GM19023 (cell line): ENCODE measurements at regions not wholly inside any gene's neighbourhood (a gene's known extent, or its start where the extent isn't known, plus 50 kb on each side); places are given as distances from the start of the nearest gene placed in this dataset.
"Not testable (repeated sequence)": the region's sequence is repeated elsewhere in the genome, so short reads cannot be mapped to it uniquely, and the experiment has no call there.

ENCODE experiments used
- ATAC-seq: cut with Tn5 transposase; IDR thresholded peaks from one replicate; pipeline ENCODE4 v1.9.1; 2021; ENCODE audit warnings: mild to moderate bottlenecking, moderate library complexity; ENCODE audit not compliant: unreplicated experiment

DNA sequence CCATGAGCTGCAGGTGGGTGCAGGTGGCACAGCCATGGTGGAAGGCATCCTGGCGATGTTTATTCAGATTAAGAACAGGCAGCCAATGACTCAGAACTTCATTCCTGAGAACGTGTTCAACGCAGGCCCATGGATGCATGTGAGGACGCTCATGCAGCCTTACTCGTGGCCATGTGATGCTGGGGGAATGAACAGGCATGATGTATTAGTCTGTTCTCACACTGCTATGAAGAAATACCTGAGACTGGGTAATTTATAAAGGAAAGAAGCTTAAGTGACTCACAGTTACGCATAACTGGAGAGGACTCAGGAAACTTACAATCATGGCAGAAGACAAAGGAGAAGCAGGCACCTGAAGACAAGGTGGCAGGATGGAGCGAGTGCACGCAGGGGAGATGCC, 146.6 kb downstream of the RNASET2 start:
- no peak for ATAC-seq

- ATAC-seq = no peak
Measured at GRCh38 chr6:166806962-166807757, 149.2 kb downstream of the RNASET2 start.

- no peak for ATAC-seq
Measured at GRCh38 chr6:166806217-166806838, 150.0 kb downstream of the RNASET2 start.

DNA sequence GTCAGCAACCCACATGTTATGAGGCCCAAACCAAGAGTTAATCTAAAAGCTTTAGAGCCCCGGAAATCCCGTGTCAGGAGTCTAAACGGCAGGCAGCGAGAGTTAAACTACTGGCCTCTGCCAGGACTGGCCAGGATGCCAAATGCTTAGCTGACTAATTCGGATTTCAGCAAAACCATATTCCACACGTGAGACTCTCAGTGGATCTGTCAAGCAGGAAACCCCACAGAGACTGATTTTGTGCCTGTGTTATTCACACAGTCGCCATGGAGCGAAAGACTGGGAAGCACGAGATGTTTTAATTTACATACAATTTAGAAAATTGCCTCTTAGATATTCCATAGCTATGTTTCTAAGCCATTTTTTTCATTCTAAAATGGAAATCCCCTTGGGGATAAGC, 152.9 kb downstream of the RNASET2 start:
- ATAC-seq = no peak

DNA sequence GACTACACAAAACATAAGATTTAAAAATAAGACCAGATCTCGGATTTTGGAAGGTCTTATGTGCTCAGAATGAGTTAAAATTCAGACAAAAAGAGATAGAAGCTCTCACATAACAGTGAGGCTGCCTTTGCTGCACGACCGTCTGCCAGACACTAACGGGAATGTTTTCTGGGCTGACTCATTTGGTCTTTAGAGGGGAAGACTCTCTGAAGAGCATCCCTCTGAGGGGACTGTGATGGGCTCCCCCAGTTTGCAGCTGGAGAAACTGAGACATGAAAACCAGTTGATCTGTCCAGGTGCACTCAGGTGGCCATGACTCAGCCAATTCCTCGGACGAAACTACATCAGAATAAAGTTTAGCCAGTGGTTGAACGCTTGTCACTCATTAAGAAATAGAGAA, 153.9 kb downstream of the RNASET2 start:
- no peak for ATAC-seq

- ATAC-seq = no peak
Measured at GRCh38 chr6:166800137-166800536, 156.2 kb downstream of the RNASET2 start.

- ATAC-seq = no peak
Measured at GRCh38 chr6:166798652-166799051, 157.7 kb downstream of the RNASET2 start.

GRCh38 chr6:166796610-166797009, 159.7 kb downstream of the RNASET2 start:
- ATAC-seq = no peak

DNA sequence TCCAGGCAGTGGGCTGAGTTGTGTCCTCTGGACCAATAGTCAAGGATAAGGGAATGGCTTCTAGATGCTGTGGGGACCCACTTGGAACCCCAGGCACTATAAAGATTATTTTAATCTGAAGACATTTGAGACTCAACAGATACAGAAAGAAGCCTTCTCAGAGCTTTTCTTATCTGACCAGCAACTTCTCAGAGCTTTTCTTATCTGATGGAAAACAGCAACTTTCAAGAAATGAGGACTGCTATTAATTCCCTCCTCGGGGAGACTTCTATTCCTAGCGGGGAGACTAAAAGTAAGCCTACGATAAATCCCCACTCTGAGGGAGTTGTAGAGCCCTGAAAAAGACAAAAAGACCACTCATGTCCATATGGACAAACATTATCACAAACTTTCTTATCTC, 160.5 kb downstream of the RNASET2 start:
- ATAC-seq = no peak

GRCh38 chr6:166790808-166791207, 163.8 kb upstream of the RPS6KA2 start:
- not testable (repeated sequence) for ATAC-seq

DNA sequence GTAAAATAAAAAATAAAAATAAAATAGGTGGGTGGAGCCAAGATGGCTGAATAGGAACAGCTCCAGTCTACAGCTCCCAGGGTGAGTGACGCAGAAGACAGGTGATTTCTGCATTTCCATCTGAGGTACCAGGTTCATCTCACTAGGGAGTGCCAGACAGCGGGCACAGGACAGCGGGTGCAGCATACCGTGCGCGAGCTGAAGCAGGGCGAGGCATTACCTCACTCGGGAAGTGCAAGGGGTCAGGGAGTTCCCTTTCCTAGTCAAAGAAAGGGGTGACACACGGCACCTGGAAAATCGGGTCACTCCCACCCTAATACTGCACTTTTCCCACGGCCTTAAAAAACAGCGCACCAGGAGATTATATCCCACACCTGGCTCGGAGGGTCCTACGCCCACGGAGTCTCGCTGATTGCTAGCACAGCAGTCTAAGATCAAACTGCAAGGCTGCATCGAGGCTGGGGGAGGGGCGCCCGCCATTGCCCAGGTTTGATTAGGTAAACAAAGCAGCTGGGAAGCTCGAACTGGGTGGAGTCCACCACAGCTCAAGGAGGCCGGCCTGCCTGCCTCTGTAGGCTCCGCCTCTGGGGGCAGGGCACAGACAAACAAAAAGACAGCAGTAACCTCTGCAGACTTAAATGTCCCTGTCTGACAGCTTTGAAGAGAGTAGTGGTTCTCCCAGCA, 161.9 kb upstream of the RPS6KA2 start:
- ATAC-seq = not testable (repeated sequence)

DNA sequence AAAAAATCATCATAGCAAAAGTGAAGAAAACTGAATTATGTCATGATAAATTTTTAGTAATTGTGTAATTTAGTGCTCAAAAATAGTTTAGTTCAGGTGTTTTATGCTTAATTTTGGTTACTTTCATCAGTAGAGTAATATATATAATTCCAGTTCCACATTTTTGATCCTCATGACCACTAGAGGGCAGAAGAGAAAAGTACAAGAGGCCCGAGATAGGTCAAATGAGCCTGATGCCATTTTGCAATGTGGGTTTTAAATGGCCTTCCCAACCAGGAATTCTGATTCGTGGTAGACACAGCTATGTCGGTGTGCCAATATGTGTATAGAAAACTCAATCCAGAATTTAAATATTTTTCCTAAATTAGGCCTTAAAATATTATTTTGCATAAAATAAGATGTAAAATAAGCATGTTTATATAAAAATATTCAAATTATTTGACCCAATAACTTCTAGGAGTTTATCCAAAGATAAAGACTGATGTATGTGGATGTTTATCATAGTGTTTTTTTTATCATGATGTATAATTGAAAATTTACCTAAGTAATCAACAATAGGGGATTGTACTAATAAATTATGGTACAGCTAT, 159.7 kb upstream of the RPS6KA2 start:
- ATAC-seq = no peak

DNA sequence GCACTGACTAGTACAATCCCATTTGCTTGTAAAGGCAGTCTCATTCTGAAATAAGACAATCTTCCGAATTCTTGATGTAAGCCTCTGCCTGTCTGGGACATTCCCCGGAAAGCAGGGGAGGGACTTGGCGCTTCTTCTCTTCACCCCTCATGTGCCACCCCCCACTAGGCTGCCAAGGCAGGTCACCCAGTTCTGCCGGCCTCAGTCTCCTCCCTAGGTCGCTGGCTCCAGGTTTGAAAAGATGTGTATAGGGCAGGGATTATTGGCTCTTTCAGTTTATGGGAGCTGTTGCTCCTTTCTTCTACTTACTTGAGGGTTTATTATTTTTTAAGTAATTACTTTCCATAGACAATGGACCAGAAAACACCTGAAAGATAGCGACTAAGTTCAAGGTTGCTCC, 158.1 kb upstream of the RPS6KA2 start:
- ATAC-seq = no peak

GRCh38 chr6:166784691-166785090, 157.6 kb upstream of the RPS6KA2 start:
- no peak for ATAC-seq

- ATAC-seq = no peak
Measured at GRCh38 chr6:166782520-166782919, 155.5 kb upstream of the RPS6KA2 start.

DNA sequence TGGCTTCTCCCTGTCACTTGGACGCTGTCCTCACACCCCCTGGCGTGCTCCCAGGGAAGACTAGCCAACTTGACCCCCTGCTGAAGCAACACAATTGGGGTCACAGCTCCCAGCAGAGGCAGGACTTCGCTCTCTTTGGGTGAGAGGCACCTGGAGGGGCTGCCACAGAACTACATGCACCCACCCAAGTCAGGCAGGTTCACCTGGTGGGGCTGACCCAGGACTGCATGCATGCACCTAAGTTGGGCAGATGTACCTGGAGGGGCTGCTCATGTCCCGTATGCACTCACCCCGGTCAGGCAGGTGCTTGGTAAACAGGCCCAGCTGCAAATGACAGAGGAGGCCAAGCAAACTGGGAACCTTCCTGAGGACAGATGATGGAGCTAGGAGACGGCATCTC, 154.3 kb upstream of the RPS6KA2 start:
- ATAC-seq = no peak

DNA sequence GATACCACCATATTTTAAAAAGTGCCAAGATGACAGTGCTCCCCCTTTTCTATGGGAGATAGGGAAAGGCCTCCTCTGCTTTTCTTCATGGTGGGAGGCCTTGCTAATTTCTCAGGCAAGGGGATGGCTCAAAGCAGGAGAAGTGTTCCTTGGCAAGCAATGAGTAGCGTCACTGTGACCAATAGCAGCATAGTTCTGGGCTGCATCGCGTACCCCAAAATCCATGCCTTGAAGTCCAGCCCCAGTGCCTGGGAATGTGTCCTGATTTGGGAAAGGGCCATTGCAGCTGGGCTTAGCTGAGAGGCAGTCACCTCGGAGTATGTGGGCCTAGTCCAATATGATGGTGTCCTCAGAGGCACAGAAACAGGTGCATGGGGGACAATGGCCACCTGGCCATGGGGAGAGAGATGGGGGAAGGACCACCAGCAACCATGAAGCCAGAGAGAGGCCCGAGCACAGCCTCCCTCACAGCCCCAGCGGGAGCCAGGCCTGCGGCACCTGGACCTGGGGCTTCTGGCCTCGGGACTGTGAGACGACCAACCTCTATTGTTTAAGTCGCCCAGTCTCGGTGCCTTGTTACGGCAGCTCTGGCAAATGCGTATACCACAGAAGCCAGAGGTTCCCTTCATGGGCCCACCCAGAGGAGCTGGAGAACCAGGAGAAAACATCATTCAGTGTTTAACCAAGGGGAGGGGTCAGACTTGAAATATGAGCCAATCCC, 153.1 kb upstream of the RPS6KA2 start:
- no peak for ATAC-seq

GRCh38 chr6:166779381-166779780, 152.3 kb upstream of the RPS6KA2 start:
- ATAC-seq = no peak

DNA sequence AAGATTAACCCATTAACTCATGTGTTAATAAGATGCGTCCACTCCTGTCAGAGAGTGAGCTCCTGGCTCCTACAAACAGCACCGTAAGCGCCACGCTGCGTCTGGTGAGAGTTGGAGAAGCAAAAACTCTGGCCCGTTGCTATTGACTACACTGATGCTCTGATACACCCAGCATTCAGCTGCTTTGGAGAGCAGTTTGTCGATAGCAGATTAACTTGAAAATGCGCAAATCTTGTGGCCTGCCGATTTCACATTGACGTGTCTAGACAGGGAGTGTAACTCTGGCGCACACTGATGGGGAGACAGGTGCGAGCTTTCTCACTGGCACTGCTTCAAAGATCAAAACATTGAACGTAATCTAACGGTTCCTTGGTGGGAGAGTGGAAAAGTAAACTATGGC, 151.7 kb upstream of the RPS6KA2 start:
- ATAC-seq = no peak

DNA sequence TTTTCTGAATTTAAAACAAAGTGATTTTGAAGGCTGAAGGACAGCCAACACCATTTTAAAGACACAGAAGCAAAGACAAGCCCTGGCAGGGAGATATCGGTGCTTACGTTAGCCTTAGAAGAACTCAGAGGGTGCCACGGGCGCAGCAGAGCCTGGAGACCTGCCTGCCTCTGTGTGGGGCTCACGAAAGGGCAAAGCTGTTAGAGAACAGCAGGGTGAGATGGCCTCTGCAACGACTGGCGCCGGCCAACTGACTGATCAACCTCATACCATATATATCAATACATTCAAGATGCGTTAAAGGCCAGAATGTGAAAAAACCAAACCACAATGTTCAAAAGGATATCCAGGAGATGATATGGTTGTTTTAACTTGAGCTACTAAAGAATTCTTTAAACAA, 151.0 kb upstream of the RPS6KA2 start:
- no peak for ATAC-seq

GRCh38 chr6:166777096-166777630, 150.1 kb upstream of the RPS6KA2 start:
- ATAC-seq = no peak
